ENCODE measurements at regions not wholly inside any gene's neighbourhood (a gene's known extent, or its start where the extent isn't known, plus 50 kb on each side); places are given as distances from the start of the nearest gene placed in this dataset.

DNA sequence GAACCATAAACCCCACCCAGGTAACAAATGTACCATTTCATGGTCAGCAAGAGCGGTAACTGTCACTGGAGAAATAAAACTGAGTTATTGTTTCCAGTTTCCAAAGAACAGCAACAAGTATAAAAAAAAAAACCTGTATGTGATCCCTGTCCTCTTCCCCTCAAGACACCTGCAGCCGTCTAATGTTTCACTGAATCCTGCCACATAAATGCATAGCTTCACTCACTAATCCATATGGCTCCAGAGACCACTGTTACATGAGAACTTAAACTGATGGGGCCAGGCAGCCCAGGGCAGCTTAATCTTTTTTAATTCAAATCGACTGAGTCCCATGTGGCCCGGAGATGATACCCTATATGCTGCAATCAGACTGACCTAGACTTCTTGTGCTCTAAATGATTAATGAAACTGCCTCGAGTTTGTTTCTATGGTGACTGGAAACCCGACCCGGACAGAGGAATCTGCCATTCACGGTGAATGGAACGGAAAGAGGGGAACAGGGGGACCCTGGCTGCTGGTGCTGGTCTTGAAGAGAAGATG, 60.9 kb upstream of the SIX2 start:
- Histone ChIP-seq H3K4me1 (no peaks in the 10 kb centered on the region), H3K36me3 (no peaks in the 10 kb centered on the region), H3K4me3 (no peak overlapping the region), H3K27ac (no peak overlapping the region), H3K27me3 (peaks cover 0 to 20% of the 10 kb centered on the region in 2 donors), H3K9me3 (no peaks in the 10 kb centered on the region)
- TF ChIP-seq POLR2A (IDR thresholded peaks at IDR 0.05) (no peak), EP300 (IDR thresholded peaks at IDR 0.05) (no peak)
- TF ChIP-seq, protein P1, sequence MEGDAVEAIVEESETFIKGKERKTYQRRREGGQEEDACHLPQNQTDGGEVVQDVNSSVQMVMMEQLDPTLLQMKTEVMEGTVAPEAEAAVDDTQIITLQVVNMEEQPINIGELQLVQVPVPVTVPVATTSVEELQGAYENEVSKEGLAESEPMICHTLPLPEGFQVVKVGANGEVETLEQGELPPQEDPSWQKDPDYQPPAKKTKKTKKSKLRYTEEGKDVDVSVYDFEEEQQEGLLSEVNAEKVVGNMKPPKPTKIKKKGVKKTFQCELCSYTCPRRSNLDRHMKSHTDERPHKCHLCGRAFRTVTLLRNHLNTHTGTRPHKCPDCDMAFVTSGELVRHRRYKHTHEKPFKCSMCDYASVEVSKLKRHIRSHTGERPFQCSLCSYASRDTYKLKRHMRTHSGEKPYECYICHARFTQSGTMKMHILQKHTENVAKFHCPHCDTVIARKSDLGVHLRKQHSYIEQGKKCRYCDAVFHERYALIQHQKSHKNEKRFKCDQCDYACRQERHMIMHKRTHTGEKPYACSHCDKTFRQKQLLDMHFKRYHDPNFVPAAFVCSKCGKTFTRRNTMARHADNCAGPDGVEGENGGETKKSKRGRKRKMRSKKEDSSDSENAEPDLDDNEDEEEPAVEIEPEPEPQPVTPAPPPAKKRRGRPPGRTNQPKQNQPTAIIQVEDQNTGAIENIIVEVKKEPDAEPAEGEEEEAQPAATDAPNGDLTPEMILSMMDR (IDR thresholded peaks at IDR 0.05) = no peak
- WGBS, 2 donors = 29 to 32% methylated on average over 9 of the region's 9 CpGs
- no peak for DNase-seq (ENCODE audit: low spot score in 2 of 2)

DNA sequence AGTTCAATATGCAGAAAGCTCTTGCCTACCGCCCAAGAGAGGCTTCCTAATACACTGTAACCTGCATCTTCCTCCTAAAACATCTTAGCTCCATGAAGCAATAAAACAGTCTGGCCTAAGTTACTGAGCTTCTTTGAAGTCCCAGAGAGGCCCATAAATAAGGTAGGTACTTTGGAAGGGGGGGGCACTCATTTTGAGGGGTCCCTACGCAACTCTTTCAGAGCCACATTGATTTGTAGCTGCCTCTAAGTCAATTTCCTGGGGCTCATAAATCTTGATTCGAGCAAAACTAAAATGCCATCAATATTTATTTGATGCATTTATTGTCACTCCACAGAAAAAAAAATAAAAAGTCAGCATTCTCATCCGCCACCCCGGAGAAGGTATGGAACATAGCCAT, 60.4 kb upstream of the SIX2 start:
- Histone ChIP-seq H3K9me3 (no peaks in the 10 kb centered on the region), H3K27ac (no peak overlapping the region), H3K36me3 (no peaks in the 10 kb centered on the region), H3K4me3 (no peak overlapping the region), H3K4me1 (no peaks in the 10 kb centered on the region), H3K27me3 (peaks cover 0 to 20% of the 10 kb centered on the region in 2 donors)
- no peak for TF ChIP-seq EP300 (IDR thresholded peaks at IDR 0.05)
- 78 to 80% methylated on average over 5 of the region's 5 CpGs for WGBS, 2 donors
- DNase-seq (ENCODE audit: low spot score in 2 of 2) = no peak

- Histone ChIP-seq H3K9me3 (no peaks in the 10 kb centered on the region), H3K4me1 (no peaks in the 10 kb centered on the region), H3K4me3 (no peak overlapping the region), H3K27ac (no peak overlapping the region), H3K36me3 (no peaks in the 10 kb centered on the region), H3K27me3 (peaks cover 0 to 20% of the 10 kb centered on the region in 2 donors)
- whole genome bisulfite sequencing, 2 donors = 79 to 80% methylated on average over 9 of the region's 9 CpGs
- TF ChIP-seq EP300 (IDR thresholded peaks at IDR 0.05) = no peak
- no peak for TF ChIP-seq POLR2A (IDR thresholded peaks at IDR 0.05)
- TF ChIP-seq, protein P1 (IDR thresholded peaks at IDR 0.05) = no peak
- no peak for DNase-seq (ENCODE audit: low spot score in 2 of 2)
Observed at GRCh38 chr2:45068571-45069140, 59.4 kb upstream of the SIX2 start.

GRCh38 chr2:45067859-45068570, 58.8 kb upstream of the SIX2 start:
- no peaks in the 10 kb centered on the region for H3K9me3 ChIP-seq
- no peaks in the 10 kb centered on the region for H3K4me1 ChIP-seq
- no peaks in the 10 kb centered on the region for H3K36me3 ChIP-seq
- no peak for DNase-seq (ENCODE audit: low spot score in 2 of 2)
- no peak for TF ChIP-seq POLR2A (IDR thresholded peaks at IDR 0.05)
- TF ChIP-seq, protein P1 (IDR thresholded peaks at IDR 0.05) = no peak
- TF ChIP-seq EP300 (IDR thresholded peaks at IDR 0.05) = no peak
- H3K4me3 ChIP-seq = no peak overlapping the region
- WGBS, 2 donors = 58 to 73% methylated on average over 6 of the region's 6 CpGs
- peaks cover 0 to 20% of the 10 kb centered on the region in 2 donors for H3K27me3 ChIP-seq
- H3K27ac ChIP-seq = no peak overlapping the region

Data from tibial nerve (tissue), 4 donors.